ENCODE measurements at regions not wholly inside any gene's neighbourhood (a gene's known extent, or its start where the extent isn't known, plus 50 kb on each side); places are given as distances from the start of the nearest gene placed in this dataset.

GRCh38 chr17:34800661-34801060, 160.6 kb downstream of the CCT6B start:
- Histone ChIP-seq H3K4me3 (replicated peaks in 1 of 3; ENCODE audit: insufficient read depth in 1 of 3, low read depth in 2 of 3, low read length in 3 of 3) (no peak overlapping the region), H3K27me3 (ENCODE audit: control insufficient read depth in 1 of 2, insufficient read depth in 2 of 2, low read length in 2 of 2) (no peaks in the 10 kb centered on the region; a peak in 1 of 5 replicates), H3K9me3 (ENCODE audit: low read length) (peaks cover 10% of the 10 kb centered on the region; the same call in 1 of the 2 replicates), H3K79me2 (ENCODE audit: insufficient read depth, low read length) (no peaks in the 10 kb centered on the region), H3K9ac (ENCODE audit: insufficient read depth, low read depth, low read length) (no peak overlapping the region), H3K27ac (ENCODE audit: extremely low read length, insufficient read depth, low read length) (no peak overlapping the region), H3K4me1 (ENCODE audit: insufficient read depth, low read length) (no peaks in the 10 kb centered on the region), H3K4me2 (ENCODE audit: low read depth, low read length) (no peak overlapping the region), H4K20me1 (ENCODE audit: insufficient read depth, low read length) (no peaks in the 10 kb centered on the region), H2AFZ (ENCODE audit: low read length) (no peak overlapping the region), H3K36me3 (replicated peaks in 1 of 2; ENCODE audit: control insufficient read depth in 1 of 2, insufficient read depth in 2 of 2, low read length in 2 of 2) (no peaks in the 10 kb centered on the region)
- in situ Hi-C loops (cut with HindIII; ENCODE audit: extremely low pct_ligation_motif_present, low pct_unique_long_range_greater_than_20kb), result no loop called here
- BruUV-seq (replicated peaks), result no TSS peak
- intact Hi-C loops (cut with micrococcal nuclease; ENCODE audit: unreplicated experiment), result no loop called here
- ChIA-PET CTCF (ENCODE audit: low intra/inter-chr PET ratio, low total read pairs) (no interaction called here), POLR2A (no interaction called here)
- ATAC-seq (no peak), DNase-seq (ENCODE audit: low spot score) (no peak), FAIRE-seq (no peak)
- TF ChIP-seq SOX6 (IDR thresholded peaks at IDR 0.05) (no peak), SOX6 (CRISPR knock-in tag; IDR thresholded peaks at IDR 0.05) (no peak), ZFP62 (CRISPR knock-in tag; IDR thresholded peaks at IDR 0.05) (no peak), PAF1 (CRISPR knock-in tag; IDR thresholded peaks at IDR 0.05) (no peak), ZNF362 (CRISPR knock-in tag; IDR thresholded peaks at IDR 0.05; ENCODE audit: borderline replicate concordance) (no peak), REXO4 (CRISPR knock-in tag; IDR thresholded peaks at IDR 0.05; ENCODE audit: borderline replicate concordance) (no peak), ZFP91 (CRISPR knock-in tag; IDR thresholded peaks at IDR 0.05; ENCODE audit: borderline replicate concordance) (no peak), ZFP41 (CRISPR knock-in tag; IDR thresholded peaks at IDR 0.05; ENCODE audit: borderline replicate concordance) (no peak), NFKBIZ (CRISPR knock-in tag; IDR thresholded peaks at IDR 0.05) (no peak), ZNF563 (CRISPR knock-in tag; IDR thresholded peaks at IDR 0.05) (no peak)
- 0% methylated on average over 1 of the region's 1 CpG for WGBS (ENCODE audit: low lambda C conversion rate)
